CD14-positive monocyte (primary cell): ENCODE measurements at regions not wholly inside any gene's neighbourhood (a gene's known extent, or its start where the extent isn't known, plus 50 kb on each side); places are given as distances from the start of the nearest gene placed in this dataset.
A peak's percentile ranks its signal among the peaks of the same experiment; 100 is the strongest.

Source experiments
- DNase-seq, 3 donors: peaks; one replicate each; pipeline ENCODE4 v3.0.0-alpha.2; 2011 to 2022
- H2AFZ ChIP-seq: 2 replicates; pipeline ENCODE4 v1.6.0; 2012; ENCODE audit warnings: mild to moderate bottlenecking, low read depth, low read length, inconsistent platforms; ENCODE audit not compliant: insufficient read depth, poor library complexity, severe bottlenecking
- H3K27ac ChIP-seq, 2 donors: 1 replicate in 1 of 2; 2 replicates in 1 of 2; pipeline ENCODE4 v1.5.1; 2012 to 2013; ENCODE audit warnings: low read length in 2 of 2, control low read depth in 1 of 2, inconsistent platforms in 1 of 2, low read depth in 1 of 2, mild to moderate bottlenecking in 1 of 2
- H3K27me3 ChIP-seq, 2 donors: one replicate each; pipeline versions ENCODE4 v1.6.0 to v1.6.1; 2011 to 2013; ENCODE audit warnings: low read length in 2 of 2; ENCODE audit not compliant: control insufficient read depth in 2 of 2, insufficient read depth in 2 of 2
- H3K36me3 ChIP-seq, 2 donors: replicated peaks in 1 of 2; 1 replicate in 1 of 2; 2 replicates in 1 of 2; pipeline versions ENCODE4 v1.5.1 to v1.6.1; 2012 to 2013; ENCODE audit warnings: low read length in 2 of 2, control low read depth in 1 of 2, inconsistent platforms in 1 of 2, mild to moderate bottlenecking in 1 of 2; ENCODE audit not compliant: insufficient read depth in 2 of 2, control insufficient read depth in 1 of 2
- H3K4me1 ChIP-seq, 2 donors: 1 replicate in 1 of 2; 2 replicates in 1 of 2; pipeline versions ENCODE4 v1.5.1 to v1.6.1; 2012 to 2013; ENCODE audit warnings: low read length in 2 of 2, control low read depth in 1 of 2, inconsistent platforms in 1 of 2, mild to moderate bottlenecking in 1 of 2, moderate library complexity in 1 of 2; ENCODE audit not compliant: insufficient read depth in 2 of 2, control insufficient read depth in 1 of 2
- H3K4me2 ChIP-seq: replicated peaks from 2 replicates; pipeline ENCODE3; 2012; ENCODE audit warnings: low read length, moderate library complexity, mild to moderate bottlenecking; ENCODE audit not compliant: poor library complexity, severe bottlenecking; ENCODE audit errors: extremely low read depth
- H3K4me3 ChIP-seq, 3 experiments: fragments of 200-600 bp in 1 of 3; sonication (generic) in 1 of 3; replicated peaks in 1 of 3; 1 replicate in 2 of 3; 2 replicates in 1 of 3; pipeline ENCODE4 v1.5.1; 2011 to 2013; ENCODE audit warnings: low read length in 3 of 3, mild to moderate bottlenecking in 3 of 3, control low read depth in 2 of 3, low read depth in 2 of 3, inconsistent platforms in 1 of 3, moderate library complexity in 1 of 3
- H3K79me2 ChIP-seq: 2 replicates; pipeline ENCODE4 v1.6.0; 2012; ENCODE audit warnings: mild to moderate bottlenecking, control low read depth, inconsistent platforms, low read length, moderate library complexity; ENCODE audit not compliant: insufficient read depth
- H3K9ac ChIP-seq: 2 replicates; pipeline ENCODE4 v1.6.0; 2017; ENCODE audit warnings: low read length, mild to moderate bottlenecking; ENCODE audit not compliant: insufficient read depth, poor library complexity, severe bottlenecking
- H3K9me3 ChIP-seq, 2 donors: replicated peaks in 1 of 2; 1 replicate in 1 of 2; 2 replicates in 1 of 2; pipeline versions ENCODE4 v1.5.1 to v1.6.1; 2012 to 2013; ENCODE audit warnings: low read length in 2 of 2, control low read depth in 1 of 2; ENCODE audit not compliant: control insufficient read depth in 1 of 2, insufficient read depth in 1 of 2
- H4K20me1 ChIP-seq: 2 replicates; pipeline ENCODE4 v1.6.0; 2012; ENCODE audit warnings: mild to moderate bottlenecking, low read length, control low read depth, moderate library complexity; ENCODE audit not compliant: insufficient read depth
- H3K27ac Mint-ChIP-seq, 7 donors: one replicate each; pipeline ENCODE4 v1.8.0; 2020; ENCODE audit warnings: mild to moderate bottlenecking in 7 of 7, mixed read lengths in 7 of 7, moderate library complexity in 6 of 7, inconsistent platforms in 2 of 7
- H3K27me3 Mint-ChIP-seq, 3 donors: one replicate each; pipeline ENCODE4 v1.8.0; 2021 to 2022; ENCODE audit warnings: low read depth in 3 of 3, mild to moderate bottlenecking in 3 of 3, mixed read lengths in 3 of 3, moderate library complexity in 3 of 3, inconsistent platforms in 1 of 3
- H3K36me3 Mint-ChIP-seq, 2 donors: one replicate each; pipeline ENCODE4 v1.8.0; 2020; ENCODE audit warnings: mixed read lengths in 2 of 2, inconsistent platforms in 1 of 2, mild to moderate bottlenecking in 1 of 2
- H3K4me1 Mint-ChIP-seq: one replicate; pipeline ENCODE4 v1.8.0; 2020; ENCODE audit warnings: mild to moderate bottlenecking, mixed read lengths
- H3K4me3 Mint-ChIP-seq, 2 donors: one replicate each; pipeline ENCODE4 v1.8.0; 2020; ENCODE audit warnings: mild to moderate bottlenecking in 2 of 2, mixed read lengths in 2 of 2, moderate library complexity in 1 of 2
- H3K9me3 Mint-ChIP-seq, 7 donors: one replicate each; pipeline ENCODE4 v1.8.0; 2020 to 2022; ENCODE audit warnings: mixed read lengths in 7 of 7, mild to moderate bottlenecking in 6 of 7, moderate library complexity in 6 of 7, inconsistent platforms in 2 of 7
- WGBS: methylation state at CpG from one replicate; pipeline ENCODE4 v1.1.5; 2013; ENCODE audit warnings: missing lambda C conversion rate; ENCODE audit not compliant: insufficient coverage; 5-methylcytosine and 5-hydroxymethylcytosine counted together
- intact Hi-C, 2 donors: fragments of 100-400 bp; cut with micrococcal nuclease; formaldehyde crosslinking; loops; one replicate each; pipeline versions ENCODE4 v1.15.0 to v1.15.1; 2023
- TF ChIP-seq, protein P1 (sequence below): fragments of 200-600 bp; IDR thresholded peaks from one replicate; pipeline ENCODE4 v1.8.0; 2022; ENCODE audit warnings: antibody characterized with exemption, mild to moderate bottlenecking

DNA sequence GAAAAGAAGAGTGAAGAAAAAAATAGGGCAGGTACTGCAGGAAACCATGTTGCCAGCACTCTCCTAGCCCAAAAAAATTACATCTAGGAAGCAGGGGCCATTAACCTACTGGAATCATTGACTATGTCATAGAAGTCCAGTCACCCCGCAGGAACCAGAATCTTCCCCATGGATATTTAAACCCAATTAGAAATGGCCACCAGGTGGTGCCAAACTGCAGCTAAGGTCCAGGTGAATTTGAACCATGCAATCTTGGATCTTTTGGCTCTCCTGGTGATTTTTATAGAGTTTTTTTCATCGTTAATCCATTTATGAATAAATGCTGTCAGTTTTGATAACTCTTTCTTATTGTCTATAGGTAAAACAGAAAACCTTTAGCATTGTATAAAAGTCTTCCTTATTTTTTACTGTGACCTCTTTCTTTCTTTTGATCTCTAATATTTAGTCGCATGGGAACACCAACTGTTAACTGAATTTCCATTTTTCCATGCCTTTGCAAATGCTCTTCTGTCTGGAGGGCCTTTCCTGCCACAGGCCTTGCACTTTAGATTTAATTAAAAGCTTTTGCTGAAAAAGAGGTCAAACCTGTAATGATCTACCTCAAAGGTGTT, 147.5 kb upstream of the FGF10 start:
- WGBS = 40% methylated on average over 1 of the region's 3 CpGs
- H3K27me3 ChIP-seq = no peaks in the 10 kb centered on the region

DNA sequence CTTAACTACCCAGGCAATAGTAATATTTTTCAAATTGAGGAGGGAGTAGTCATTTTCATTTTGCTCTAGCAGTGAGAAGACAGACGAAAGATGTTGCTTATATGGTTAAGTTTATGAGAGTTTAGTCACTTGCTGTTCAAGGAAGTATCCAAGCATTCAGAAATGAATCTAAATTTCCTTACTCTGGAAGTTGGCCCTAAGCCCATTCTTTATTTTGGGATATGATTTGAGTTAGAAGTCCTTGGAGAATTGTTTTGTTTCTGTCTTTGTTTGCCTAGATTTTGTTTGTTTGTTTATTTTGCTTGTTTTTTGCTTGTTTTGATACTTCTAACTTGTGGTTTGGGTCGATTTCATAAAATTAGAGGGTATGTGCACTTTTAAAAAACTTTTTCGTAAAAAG, 146.4 kb upstream of the FGF10 start:
- Mint-ChIP-seq H3K4me3 (no peak overlapping the region), H3K27me3 (no peaks in the 10 kb centered on the region), H3K4me1 (no peaks in the 10 kb centered on the region), H3K36me3 (no peaks in the 10 kb centered on the region), H3K9me3 (peaks cover 0 to 4% (median under 1%) of the 10 kb centered on the region in 7 donors), H3K27ac (no peak overlapping the region)
- intact Hi-C loops = no loop called here
- Histone ChIP-seq H3K4me3 (no peak overlapping the region), H3K4me1 (no peaks in the 10 kb centered on the region), H3K27ac (no peak overlapping the region), H3K9ac (no peak overlapping the region), H3K36me3 (no peaks in the 10 kb centered on the region), H3K27me3 (no peaks in the 10 kb centered on the region), H3K79me2 (no peaks in the 10 kb centered on the region), H2AFZ (no peak overlapping the region), H3K4me2 (no peak overlapping the region), H4K20me1 (no peaks in the 10 kb centered on the region), H3K9me3 (no peaks in the 10 kb centered on the region)
- WGBS = 83% methylated on average over 1 of the region's 3 CpGs
- TF ChIP-seq, protein P1, sequence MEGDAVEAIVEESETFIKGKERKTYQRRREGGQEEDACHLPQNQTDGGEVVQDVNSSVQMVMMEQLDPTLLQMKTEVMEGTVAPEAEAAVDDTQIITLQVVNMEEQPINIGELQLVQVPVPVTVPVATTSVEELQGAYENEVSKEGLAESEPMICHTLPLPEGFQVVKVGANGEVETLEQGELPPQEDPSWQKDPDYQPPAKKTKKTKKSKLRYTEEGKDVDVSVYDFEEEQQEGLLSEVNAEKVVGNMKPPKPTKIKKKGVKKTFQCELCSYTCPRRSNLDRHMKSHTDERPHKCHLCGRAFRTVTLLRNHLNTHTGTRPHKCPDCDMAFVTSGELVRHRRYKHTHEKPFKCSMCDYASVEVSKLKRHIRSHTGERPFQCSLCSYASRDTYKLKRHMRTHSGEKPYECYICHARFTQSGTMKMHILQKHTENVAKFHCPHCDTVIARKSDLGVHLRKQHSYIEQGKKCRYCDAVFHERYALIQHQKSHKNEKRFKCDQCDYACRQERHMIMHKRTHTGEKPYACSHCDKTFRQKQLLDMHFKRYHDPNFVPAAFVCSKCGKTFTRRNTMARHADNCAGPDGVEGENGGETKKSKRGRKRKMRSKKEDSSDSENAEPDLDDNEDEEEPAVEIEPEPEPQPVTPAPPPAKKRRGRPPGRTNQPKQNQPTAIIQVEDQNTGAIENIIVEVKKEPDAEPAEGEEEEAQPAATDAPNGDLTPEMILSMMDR = no peak
- DNase-seq = no peak

More for the DNA sequence above, 147.5 kb upstream of the FGF10 start:
- no peak for DNase-seq
- intact Hi-C loops = no loop called here
- H3K9ac ChIP-seq = no peak overlapping the region
- no peaks in the 10 kb centered on the region for H3K79me2 ChIP-seq
- H2AFZ ChIP-seq = no peak overlapping the region
- no peaks in the 10 kb centered on the region for H4K20me1 ChIP-seq
- H3K4me3 ChIP-seq = no peak overlapping the region
- Mint-ChIP-seq H3K4me3 (no peak overlapping the region), H3K27ac (no peak overlapping the region), H3K9me3 (peaks cover 0 to 2% (median 0%) of the 10 kb centered on the region in 7 donors), H3K4me1 (no peaks in the 10 kb centered on the region), H3K27me3 (no peaks in the 10 kb centered on the region), H3K36me3 (no peaks in the 10 kb centered on the region)
- H3K4me1 ChIP-seq = no peaks in the 10 kb centered on the region
- no peaks in the 10 kb centered on the region for H3K36me3 ChIP-seq
- TF ChIP-seq, protein P1 = peak; percentile 22
- no peaks in the 10 kb centered on the region for H3K9me3 ChIP-seq
- no peak overlapping the region for H3K4me2 ChIP-seq
- no peak overlapping the region for H3K27ac ChIP-seq
